HG03095 (cell line): ENCODE measurements at regions not wholly inside any gene's neighbourhood (a gene's known extent, or its start where the extent isn't known, plus 50 kb on each side); places are given as distances from the start of the nearest gene placed in this dataset.
"Not testable (repeated sequence)": the region's sequence is repeated elsewhere in the genome, so short reads cannot be mapped to it uniquely, and the experiment has no call there.

ENCODE experiments used
- ATAC-seq: cut with Tn5 transposase; IDR thresholded peaks from one replicate; pipeline ENCODE4 v1.9.1; 2021; ENCODE audit warnings: moderate library complexity; ENCODE audit not compliant: unreplicated experiment

- not testable (repeated sequence) for ATAC-seq
Measured at GRCh38 chr14:105600195-105600938, 74.0 kb downstream of the TMEM121 start.

DNA sequence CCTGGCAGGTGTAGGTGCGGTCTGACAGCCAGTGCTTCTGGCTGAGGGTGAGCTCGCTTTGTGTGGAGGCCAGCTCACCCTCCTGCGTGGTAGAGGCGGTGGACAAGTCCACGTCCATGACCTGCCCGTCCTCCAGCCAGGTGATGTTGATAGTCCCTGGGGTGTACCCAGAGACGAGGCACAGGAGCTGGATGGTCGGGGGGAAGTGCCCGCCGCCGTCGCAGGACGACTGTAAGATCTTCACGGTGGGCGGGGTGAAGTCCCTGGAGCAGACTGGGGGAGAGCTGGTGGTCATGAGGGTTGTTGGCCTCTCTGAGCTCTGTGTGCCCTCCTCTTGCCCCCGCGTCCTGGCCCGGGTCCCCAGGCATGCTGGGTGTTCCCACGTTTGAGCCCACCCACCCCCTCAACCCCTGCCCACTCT, 74.6 kb downstream of the TMEM121 start:
- ATAC-seq: no peak

DNA sequence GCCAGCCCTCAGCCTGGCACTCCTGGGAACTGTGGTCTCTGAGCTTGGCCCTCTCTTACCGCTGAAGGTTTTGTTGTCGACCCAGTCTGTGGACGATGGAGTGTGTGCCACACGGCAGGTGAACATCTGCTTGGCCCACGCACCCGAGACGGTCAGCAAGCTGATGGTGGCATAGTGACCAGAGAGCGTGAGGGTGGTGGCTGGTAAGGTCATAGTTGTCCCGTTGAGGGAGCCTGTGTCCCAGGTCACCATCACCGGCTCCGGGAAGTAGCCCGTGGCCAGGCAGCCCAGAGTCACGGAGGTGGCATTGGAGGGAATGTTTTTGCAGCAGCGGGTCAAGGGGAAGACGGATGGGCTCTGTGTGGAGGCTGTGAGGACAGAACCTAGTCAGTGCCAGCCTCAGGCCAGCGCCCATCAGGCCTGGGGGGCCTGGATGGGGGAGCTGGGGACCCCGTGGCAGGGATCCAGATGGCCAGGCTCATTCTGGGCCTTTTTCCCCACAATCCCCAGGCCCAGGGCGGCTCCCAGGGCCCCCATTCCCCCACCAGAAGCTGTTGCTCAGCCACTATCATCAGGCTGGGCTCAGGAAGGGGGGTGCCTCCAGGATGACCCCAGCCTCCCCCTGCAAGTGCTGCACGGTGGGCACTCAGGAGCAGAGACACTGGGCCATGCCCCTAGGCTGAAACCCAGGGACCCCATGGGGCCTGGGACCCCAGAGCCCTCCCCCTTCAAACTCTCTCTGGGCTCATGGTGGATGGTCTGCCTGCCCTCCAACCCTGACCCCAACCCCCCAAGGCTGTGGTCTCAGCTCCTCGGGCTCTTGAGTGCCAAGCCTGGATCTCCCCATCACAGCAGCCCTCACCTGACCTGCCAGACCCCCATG, 75.2 kb downstream of the TMEM121 start:
- ATAC-seq: no peak

DNA sequence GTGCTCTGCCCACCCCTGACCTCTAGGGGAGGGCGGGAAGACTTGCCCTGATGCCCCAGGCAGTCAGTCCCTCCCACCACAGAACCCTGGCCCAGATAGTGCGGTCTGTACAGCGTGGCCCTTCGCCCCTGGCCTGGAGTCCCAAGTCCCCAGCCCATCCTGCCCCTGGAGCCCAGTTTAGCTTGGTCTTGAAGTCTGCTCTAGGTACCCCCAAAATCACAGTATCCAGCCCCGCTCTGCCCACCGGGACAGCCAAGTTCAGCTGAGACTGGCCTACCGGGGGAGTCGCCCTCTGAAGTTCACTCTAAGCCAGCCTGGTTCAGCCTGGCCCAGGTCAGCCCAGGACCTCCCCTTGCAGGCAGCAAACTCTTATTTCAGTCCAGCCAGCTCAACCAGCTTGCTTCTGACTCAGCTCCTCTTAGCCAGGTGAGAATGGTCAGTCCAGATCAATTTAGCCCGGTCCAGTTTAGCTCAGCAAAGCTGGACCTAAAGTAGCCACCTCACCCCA, 75.9 kb downstream of the TMEM121 start:
- no peak for ATAC-seq

DNA sequence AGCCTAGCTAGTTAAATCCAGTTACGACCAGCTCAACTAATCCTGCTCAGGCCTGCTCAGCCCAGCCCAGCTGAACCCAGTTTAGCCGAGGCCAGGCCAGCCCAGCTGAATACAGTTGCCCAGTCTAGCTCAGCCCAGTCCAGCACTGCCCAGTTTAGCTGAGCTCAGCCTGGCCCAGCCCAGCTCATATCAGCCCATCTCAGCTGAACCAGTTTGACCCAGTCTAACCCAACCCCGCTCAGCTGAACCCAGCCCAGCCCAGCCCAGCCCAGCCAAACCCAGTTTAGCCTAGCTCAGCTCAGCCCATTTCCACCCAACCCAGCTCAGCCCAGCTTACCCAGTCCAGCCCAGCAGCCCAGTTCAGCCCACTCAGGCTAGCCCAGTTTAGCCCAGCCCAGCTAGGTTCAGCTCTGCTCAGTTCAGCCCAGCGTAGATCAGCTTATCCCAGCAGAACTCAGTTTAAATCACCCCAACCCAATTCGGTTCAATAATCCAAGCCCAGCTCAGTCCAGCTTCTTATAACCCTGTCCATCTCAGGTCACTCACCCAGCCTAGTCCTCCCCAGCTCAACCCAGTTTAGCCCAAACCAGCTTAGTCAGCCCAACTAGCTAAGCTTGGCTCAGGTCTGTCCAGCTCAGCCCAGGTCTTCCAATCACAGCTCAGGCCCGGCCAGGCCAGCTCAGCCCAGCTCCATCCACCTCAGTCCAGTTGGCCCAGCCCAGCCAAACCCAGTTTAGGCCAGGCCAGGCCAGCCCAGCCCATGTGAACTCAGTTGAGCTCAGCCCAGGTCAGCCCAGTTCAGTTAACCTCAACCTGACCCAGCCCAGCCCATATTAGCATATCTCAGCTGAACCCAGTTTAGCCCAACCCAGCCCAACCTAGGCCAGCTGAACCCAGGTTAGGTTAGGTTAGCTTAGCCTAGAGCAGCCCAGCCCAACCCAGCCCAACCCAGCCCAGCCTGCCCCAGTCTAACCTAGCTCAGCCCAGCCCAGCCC, 76.7 kb downstream of the TMEM121 start:
- ATAC-seq: no peak

DNA sequence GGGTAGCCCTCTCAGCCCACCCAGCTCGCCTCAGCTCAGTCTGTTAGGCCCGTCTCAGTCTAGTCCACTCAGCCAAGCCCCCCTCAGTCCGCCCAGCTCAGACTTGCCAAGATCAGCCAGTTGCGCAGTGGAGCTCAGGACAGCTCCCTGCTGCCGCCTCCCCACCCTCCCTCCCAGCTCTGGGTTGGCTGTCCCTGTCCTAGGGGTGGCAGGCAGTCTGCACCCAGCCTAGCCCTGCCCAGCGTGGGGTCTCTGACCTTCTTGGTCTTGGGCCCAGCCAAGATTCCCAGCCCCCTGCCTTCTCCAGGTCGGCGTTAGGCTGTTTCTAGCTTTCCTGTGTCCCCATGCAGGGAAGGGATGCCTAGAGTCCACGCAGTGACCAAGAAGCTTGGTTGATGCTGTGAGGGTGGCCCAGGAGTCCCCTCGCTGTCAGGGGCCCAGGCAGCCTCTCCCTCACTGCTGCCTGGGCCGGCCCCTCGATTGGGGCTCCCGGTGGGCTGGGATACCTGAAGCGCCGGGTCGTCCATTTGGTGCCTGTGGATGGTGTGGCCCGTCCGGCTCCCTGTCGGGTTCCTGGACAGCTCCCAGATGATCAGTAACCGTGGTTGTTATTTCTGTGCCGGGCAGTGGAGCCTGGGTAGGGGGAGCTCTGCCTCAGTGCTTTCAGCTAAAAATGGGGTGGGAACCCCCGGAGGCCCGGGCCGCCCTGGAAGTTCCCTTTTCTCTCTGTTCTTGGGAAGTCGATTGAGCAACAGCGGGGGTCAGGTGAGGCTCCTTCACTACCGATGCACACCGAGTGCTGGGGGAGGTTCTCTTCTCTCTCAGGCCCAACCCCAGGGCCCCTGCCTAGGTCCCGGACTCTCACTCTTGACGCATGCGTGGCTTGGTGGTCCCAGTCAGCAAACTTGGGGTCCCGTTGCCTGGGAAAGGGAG, 78.4 kb downstream of the TMEM121 start:
- ATAC-seq: not testable (repeated sequence)

- ATAC-seq: no peak
Measured at GRCh38 chr14:105605464-105606304, 79.3 kb downstream of the TMEM121 start.

DNA sequence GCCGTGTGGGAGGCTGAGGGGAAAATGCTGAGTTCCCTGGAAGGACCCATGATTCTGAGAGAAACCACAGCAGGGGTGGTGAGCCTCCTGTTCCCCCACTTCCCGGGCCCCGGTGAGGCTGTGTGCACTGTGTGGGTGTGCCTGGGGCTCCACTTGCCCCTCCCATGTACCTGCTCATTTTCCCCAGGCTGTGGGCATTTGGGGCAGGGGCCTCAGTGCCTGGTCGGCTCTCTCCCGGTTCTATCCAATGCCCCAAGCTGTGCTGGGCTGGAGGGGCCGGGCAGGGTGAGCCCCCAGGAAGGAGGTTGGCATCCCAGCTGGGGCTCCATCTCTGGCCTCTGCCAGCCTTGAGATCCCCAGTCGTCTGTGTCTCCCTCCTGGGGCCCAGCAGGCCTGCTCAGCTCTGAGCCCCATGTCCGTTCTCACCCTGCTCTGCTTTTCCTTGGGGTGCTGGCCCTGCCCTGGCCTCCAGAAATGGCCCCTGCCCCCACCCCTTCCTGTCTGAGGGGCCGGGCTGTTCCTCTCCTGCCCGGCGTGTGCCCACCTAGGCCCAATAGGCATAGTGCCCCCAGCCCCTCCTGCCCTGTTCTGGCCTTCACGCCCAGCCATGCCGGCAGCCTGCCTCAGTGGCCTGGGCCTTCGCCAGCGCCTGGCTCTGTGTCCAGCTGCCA, 80.1 kb downstream of the TMEM121 start:
- ATAC-seq: not testable (repeated sequence)

DNA sequence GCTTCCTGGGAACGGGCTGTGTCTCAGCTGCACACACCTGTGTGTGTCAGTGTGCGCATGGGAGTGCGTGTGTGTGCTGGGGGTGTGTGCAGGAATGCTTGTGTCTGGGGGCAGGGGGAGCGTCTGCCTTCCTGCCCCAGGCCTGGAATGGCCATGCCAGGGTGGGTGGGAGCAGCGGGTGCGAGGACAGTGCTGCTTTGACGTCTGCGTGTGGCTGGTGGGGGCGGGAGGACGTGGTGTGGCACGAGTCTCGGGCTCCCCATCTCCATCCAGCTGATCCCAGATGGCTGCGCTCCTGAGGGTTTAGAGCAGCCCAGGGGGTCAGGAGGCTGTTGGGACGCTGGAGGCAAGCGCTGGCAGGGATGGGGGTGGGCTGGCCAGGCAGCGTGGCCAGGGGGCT, 80.6 kb downstream of the TMEM121 start:
- not testable (repeated sequence) for ATAC-seq

DNA sequence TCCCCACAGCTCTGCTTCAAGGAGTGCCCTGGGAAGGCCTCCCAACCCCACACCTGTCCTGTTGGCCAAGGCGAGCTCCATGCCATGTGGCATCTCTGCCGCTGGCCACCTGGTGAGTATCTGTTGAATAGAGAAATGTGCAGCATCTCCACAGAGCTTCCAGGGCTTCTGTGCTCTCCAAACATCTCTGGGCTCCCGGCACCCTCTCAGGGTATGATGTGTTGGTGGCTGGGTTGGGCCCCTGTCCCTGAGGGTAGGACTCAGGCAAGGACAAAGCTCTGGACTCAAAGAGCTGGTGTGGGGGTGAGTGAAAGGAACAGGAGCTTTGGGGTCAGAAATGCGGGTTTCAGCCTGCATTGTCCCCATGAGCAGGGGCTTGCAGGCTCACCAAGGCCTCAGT, 88.6 kb downstream of the TMEM121 start:
- ATAC-seq: not testable (repeated sequence)

DNA sequence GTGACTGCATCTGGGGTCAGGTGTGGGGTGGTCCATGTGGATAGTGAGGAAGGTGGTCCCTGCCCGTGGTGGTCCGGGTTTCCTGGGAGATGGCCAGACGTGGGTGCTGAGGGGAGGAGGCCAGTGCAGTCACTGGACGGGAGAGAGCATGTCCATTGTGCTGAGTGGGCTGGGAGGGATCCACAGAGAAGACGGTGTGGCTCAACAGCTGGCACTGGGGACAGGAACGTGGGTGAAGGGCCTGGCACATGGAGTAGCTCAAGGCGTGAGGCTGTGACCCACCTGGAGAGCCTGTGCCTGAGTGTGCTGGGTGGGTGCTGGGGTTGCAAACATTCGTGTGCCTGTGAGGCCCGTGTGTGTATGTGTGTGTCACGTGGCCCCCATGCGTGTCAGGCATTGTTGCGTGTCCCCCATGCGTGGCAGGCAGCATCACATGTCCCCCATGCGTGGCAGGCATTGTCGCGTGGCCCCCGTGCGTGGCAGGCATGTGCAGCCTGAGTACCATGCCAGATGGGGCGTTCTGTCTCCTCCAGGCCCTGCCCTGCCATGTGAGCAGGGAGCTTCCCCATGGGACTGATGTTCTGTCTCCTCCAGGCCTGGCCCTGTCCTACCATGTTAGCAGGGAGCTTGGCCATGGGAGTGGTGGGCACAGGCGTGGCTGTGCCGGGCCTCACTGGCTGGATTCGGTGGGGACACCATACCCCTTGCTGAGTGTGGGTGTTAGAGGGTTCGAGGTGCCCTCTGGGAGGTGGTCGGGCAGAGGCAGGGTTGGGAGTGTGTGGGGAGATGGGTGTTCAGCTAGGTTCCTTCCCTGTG, 89.8 kb downstream of the TMEM121 start:
- not testable (repeated sequence) for ATAC-seq

DNA sequence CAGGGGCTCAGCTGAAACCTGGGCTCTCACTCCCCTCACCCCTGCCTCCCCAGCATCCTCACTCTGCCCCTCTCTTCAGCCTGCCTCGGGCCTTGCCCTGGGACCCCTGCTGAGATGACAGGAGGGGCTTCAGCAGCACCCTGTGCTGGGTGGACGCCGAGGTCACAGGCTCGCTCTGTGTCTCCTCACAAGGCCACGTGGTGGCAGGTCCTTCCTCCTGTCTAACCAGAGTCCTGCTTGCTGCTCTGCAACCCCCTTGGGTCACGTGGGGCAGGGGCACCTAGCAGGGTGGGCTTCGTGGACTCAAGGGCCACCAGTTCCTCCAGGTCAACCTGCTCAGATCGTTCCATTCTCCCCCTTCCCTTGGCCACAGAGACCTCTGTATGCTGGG, 90.4 kb downstream of the TMEM121 start:
- no peak for ATAC-seq

- ATAC-seq: no peak
Measured at GRCh38 chr14:105617201-105617777, 90.9 kb downstream of the TMEM121 start.

DNA sequence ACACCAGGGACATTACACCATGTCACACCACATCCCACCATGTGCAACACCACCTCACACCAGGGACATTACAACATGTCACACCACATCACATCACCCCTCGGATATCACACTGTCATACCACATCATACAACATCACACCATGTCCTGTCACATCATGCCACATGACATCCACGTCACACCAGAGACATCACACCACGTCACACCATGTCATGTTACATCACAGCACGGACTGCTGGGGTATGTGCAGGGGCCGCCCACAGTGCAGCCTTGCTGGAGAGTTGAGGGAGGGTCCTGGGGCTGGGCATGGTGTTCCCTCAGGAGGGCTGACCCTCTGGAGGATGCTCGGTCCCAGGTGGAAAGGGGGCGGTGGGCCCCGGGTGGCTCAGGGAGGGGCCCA, 91.4 kb downstream of the TMEM121 start:
- not testable (repeated sequence) for ATAC-seq

- ATAC-seq: not testable (repeated sequence)
Measured at GRCh38 chr14:105619324-105619723, 92.9 kb downstream of the TMEM121 start.

- not testable (repeated sequence) for ATAC-seq
Measured at GRCh38 chr14:105620178-105620864, 93.9 kb downstream of the TMEM121 start.
